Glutamatergic neuron (in vitro differentiated cells): ENCODE measurements at regions not wholly inside any gene's neighbourhood (a gene's known extent, or its start where the extent isn't known, plus 50 kb on each side); places are given as distances from the start of the nearest gene placed in this dataset.
"Not testable (repeated sequence)": the region's sequence is repeated elsewhere in the genome, so short reads cannot be mapped to it uniquely, and the experiment has no call there.

Source experiments
- DNase-seq: peaks from one replicate; pipeline ENCODE4 v3.0.0; 2022
- H3K27ac Mint-ChIP-seq: one replicate; pipeline ENCODE4 v1.8.0; 2020; ENCODE audit warnings: mild to moderate bottlenecking, mixed read lengths, inconsistent platforms; ENCODE audit not compliant: unreplicated experiment
- H3K27me3 Mint-ChIP-seq: one replicate; pipeline ENCODE4 v1.8.0; 2020; ENCODE audit warnings: mild to moderate bottlenecking, moderate library complexity, mixed read lengths, inconsistent platforms; ENCODE audit not compliant: unreplicated experiment
- H3K36me3 Mint-ChIP-seq: one replicate; pipeline ENCODE4 v1.8.0; 2020; ENCODE audit warnings: mild to moderate bottlenecking, mixed read lengths, inconsistent platforms; ENCODE audit not compliant: unreplicated experiment
- H3K4me1 Mint-ChIP-seq: one replicate; pipeline ENCODE4 v1.8.0; 2020; ENCODE audit warnings: mild to moderate bottlenecking, low read depth, mixed read lengths, inconsistent platforms; ENCODE audit not compliant: unreplicated experiment
- H3K4me3 Mint-ChIP-seq: one replicate; pipeline ENCODE4 v1.8.0; 2020; ENCODE audit warnings: mild to moderate bottlenecking, mixed read lengths, inconsistent platforms; ENCODE audit not compliant: unreplicated experiment
- H3K9me3 Mint-ChIP-seq: one replicate; pipeline ENCODE4 v1.8.0; 2020; ENCODE audit warnings: mild to moderate bottlenecking, moderate library complexity, mixed read lengths, inconsistent platforms; ENCODE audit not compliant: unreplicated experiment
- TF ChIP-seq, protein P1 (sequence below): fragments of 200-600 bp; sonication (generic); IDR thresholded peaks from one replicate; pipeline ENCODE4 v1.5.0; 2021; ENCODE audit not compliant: partially characterized antibody, unreplicated experiment

DNA sequence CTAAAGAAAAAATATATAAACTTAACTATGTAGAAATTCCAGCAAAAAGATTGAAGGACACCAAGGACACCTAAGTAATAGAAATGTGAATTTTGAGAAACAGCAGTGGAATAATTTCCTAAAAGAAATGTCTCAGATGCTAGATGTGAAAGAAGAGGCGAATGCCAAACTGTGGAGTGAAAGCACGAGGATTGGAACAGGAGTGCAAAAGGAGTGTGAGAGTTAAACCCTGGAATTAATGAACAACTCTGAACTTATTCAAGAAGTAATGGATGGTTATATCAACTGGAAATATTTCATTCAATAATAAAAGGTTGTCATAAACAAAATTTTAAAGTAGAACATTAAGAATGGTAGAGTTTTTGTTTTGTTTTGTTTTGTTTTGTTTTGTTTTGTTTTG is 78.5 kb upstream of the SGIP1 start:
- no peak overlapping the region for H3K27ac Mint-ChIP-seq
- H3K4me3 Mint-ChIP-seq, result no peak overlapping the region
- TF ChIP-seq, protein P1, sequence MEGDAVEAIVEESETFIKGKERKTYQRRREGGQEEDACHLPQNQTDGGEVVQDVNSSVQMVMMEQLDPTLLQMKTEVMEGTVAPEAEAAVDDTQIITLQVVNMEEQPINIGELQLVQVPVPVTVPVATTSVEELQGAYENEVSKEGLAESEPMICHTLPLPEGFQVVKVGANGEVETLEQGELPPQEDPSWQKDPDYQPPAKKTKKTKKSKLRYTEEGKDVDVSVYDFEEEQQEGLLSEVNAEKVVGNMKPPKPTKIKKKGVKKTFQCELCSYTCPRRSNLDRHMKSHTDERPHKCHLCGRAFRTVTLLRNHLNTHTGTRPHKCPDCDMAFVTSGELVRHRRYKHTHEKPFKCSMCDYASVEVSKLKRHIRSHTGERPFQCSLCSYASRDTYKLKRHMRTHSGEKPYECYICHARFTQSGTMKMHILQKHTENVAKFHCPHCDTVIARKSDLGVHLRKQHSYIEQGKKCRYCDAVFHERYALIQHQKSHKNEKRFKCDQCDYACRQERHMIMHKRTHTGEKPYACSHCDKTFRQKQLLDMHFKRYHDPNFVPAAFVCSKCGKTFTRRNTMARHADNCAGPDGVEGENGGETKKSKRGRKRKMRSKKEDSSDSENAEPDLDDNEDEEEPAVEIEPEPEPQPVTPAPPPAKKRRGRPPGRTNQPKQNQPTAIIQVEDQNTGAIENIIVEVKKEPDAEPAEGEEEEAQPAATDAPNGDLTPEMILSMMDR, result no peak
- no peak for DNase-seq
- H3K27me3 Mint-ChIP-seq, result no peaks in the 10 kb centered on the region
- H3K36me3 Mint-ChIP-seq, result no peaks in the 10 kb centered on the region
- no peaks in the 10 kb centered on the region for H3K9me3 Mint-ChIP-seq
- H3K4me1 Mint-ChIP-seq, result peaks cover 7% of the 10 kb centered on the region

DNA sequence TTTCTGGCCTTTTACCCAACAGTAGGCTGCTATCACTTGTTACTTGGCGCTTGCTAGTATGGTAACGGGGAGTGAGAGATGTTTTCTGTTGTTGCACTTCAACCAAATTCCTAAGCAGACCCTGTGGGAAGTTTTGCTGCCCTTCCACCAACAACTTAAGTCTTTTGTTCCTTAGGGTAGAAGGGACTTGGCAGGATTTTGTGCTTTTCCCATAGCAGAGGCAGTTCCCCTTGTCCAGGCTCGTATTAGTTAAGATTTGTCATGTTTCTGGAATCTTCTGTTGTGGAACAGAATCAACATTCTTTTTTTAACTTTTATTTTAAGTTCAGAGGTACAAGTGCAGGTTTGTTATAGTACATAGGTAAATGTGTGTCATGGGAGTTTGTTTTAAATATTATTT is 73.2 kb upstream of the SGIP1 start:
- peaks cover 5% of the 10 kb centered on the region for H3K9me3 Mint-ChIP-seq
- no peak overlapping the region for H3K4me3 Mint-ChIP-seq
- peaks cover 12% of the 10 kb centered on the region for H3K36me3 Mint-ChIP-seq
- no peak overlapping the region for H3K27ac Mint-ChIP-seq
- TF ChIP-seq, protein P1, result no peak
- peaks cover 4% of the 10 kb centered on the region for H3K4me1 Mint-ChIP-seq
- H3K27me3 Mint-ChIP-seq, result no peaks in the 10 kb centered on the region
- DNase-seq, result no peak

DNA sequence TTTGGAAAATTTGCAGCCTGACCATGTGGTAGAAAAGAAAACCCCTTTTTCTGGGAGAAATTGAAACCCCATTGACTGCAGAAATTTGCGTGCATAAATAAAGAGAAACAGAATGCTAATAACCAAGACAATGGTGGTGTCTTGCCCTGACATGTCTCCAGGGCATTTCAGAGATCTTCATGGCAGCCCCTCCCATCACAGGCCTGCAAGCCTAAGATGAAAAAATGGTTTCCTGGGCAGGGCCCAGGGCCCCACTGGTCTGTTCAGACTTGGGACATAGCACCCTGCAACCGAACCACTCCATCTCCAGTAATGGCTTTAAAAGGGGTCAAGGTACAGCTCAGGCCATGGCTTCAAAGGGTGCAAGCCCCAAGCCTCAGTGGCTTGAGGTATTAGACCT is 71.6 kb upstream of the SGIP1 start:
- peaks cover 5% of the 10 kb centered on the region for H3K9me3 Mint-ChIP-seq
- H3K4me3 Mint-ChIP-seq, result no peak overlapping the region
- no peak overlapping the region for H3K27ac Mint-ChIP-seq
- TF ChIP-seq, protein P1, result no peak
- H3K27me3 Mint-ChIP-seq, result no peaks in the 10 kb centered on the region
- DNase-seq, result no peak
- H3K36me3 Mint-ChIP-seq, result peaks cover 12% of the 10 kb centered on the region
- H3K4me1 Mint-ChIP-seq, result peaks cover 4% of the 10 kb centered on the region

DNA sequence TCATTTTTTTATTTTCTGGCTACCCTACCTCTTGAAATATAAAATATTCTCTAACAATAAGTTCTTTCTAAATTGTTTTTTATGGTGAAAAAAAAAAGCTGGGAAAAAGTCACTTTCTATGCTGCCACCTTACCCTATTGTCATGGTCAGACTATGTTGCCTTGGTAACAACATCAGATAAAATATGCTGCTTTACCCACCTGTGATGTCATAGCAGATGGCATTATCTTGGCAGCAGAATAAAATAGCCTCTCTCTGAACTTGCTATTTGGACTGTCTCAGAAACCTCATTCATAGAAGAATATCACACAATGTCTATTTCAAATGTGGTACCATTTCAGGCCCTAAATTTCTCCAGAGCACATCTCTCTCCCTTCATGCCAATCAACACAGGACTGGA is 69.6 kb upstream of the SGIP1 start:
- Mint-ChIP-seq H3K4me1 (no peaks in the 10 kb centered on the region), H3K9me3 (peaks cover 5% of the 10 kb centered on the region), H3K27me3 (no peaks in the 10 kb centered on the region), H3K36me3 (peaks cover 12% of the 10 kb centered on the region), H3K4me3 (no peak overlapping the region), H3K27ac (no peak overlapping the region)
- TF ChIP-seq, protein P1, result no peak
- DNase-seq, result no peak

DNA sequence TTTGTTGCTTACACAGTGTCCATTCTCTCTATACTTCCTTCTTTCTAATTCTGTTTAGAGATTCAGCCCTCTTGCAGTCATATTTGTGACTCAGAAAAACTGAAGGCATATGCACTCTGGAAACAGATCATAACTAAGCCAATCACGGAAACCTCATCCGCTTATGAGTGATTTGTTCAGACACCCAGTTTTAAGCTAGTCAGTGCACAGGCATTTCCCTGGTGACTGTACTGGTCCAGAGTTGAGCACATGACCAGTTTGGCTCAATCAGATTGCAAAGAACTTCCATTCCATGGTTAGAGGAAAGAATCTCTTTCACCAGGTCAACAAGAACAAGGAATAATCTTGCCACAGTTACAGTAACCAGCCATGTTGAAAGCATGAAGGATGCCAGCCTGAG is 69.2 kb upstream of the SGIP1 start:
- no peak for DNase-seq
- peaks cover 12% of the 10 kb centered on the region for H3K36me3 Mint-ChIP-seq
- H3K4me3 Mint-ChIP-seq, result no peak overlapping the region
- TF ChIP-seq, protein P1, result no peak
- peaks cover 5% of the 10 kb centered on the region for H3K9me3 Mint-ChIP-seq
- no peaks in the 10 kb centered on the region for H3K4me1 Mint-ChIP-seq
- no peak overlapping the region for H3K27ac Mint-ChIP-seq
- no peaks in the 10 kb centered on the region for H3K27me3 Mint-ChIP-seq

DNA sequence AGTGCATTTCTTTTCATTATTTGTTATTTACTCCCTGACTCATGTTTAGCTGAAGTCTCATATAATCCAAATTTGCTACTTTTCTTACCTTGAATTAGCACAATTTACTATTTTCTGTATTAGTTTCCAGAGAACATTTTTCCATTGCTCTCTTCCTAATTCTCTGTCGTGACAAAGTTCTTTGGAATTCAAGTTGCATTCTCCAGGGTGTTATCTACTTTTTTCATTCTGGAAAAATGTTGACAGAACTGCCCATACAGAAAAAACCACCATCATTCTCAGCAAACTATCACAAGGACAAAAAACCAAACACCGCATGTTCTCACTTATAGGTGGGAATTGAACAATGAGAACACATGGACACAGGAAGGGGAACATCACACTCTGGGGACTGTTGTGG is 67.3 kb upstream of the SGIP1 start:
- not testable (repeated sequence) for H3K9me3 Mint-ChIP-seq, H3K27ac Mint-ChIP-seq, H3K36me3 Mint-ChIP-seq, H3K27me3 Mint-ChIP-seq, H3K4me3 Mint-ChIP-seq, DNase-seq, H3K4me1 Mint-ChIP-seq
